Motor neuron (in vitro differentiated cells): ENCODE measurements at regions not wholly inside any gene's neighbourhood (a gene's known extent, or its start where the extent isn't known, plus 50 kb on each side); places are given as distances from the start of the nearest gene placed in this dataset.
A peak's percentile ranks its signal among the peaks of the same experiment; 100 is the strongest.

Source experiments
- ATAC-seq, 8 experiments: fragments of 200-7000 bp; cut with Tn5 transposase; replicated peaks in 6 of 8; 2 replicates each; pipeline ENCODE4 v1.8.0; 2021; ENCODE audit warnings: mild to moderate bottlenecking in 8 of 8, moderate library complexity in 8 of 8
- H3K27ac ChIP-seq, 2 donors: fragments of 250-450 bp; sonication (Bioruptor Pico); 2 replicates each; pipeline ENCODE4 v1.9.0; 2021; ENCODE audit warnings: antibody characterized with exemption in 2 of 2, mild to moderate bottlenecking in 2 of 2, moderate library complexity in 1 of 2
- H3K4me1 ChIP-seq, 2 donors: fragments of 250-450 bp; sonication (Bioruptor Pico); replicated peaks in 1 of 2; 2 replicates each; pipeline ENCODE4 v1.6.1; 2021; ENCODE audit warnings: antibody characterized with exemption in 2 of 2, mild to moderate bottlenecking in 2 of 2, moderate library complexity in 1 of 2
- H3K4me3 ChIP-seq, 5 donors: fragments of 250-450 bp; sonication (Bioruptor Pico); 2 replicates each; pipeline ENCODE4 v1.9.0; 2021; ENCODE audit warnings: antibody characterized with exemption in 5 of 5, mild to moderate bottlenecking in 5 of 5, moderate library complexity in 4 of 5
- WGBS, 10 experiments: fragments of 450-650 bp; shearing (Covaris generic); methylation state at CpG; one replicate each; pipeline ENCODE4 v1.0.0; 2022; 5-methylcytosine and 5-hydroxymethylcytosine counted together
- in situ Hi-C, 9 experiments: fragments of 400-800 bp; cut with MboI; loops; one replicate each; pipeline ENCODE4 v1.15.0; 2021; ENCODE audit warnings: low sequenced_read_pairs in 9 of 9, low pct_unique_long_range_greater_than_20kb in 2 of 9; ENCODE audit not compliant: unreplicated experiment in 9 of 9

- in situ Hi-C loops, result no loop called here
- ATAC-seq, result peak in 3 of 8 experiments; percentile 20 to 35 (median 26)
- 22 to 100% (median 58%) methylated on average over 1 to 2 of the region's 2 CpGs; no CpG with 5 or more reads in 4 of the 10 experiments for WGBS, 10 experiments
Measured at GRCh38 chr4:96630839-96631238, 790.9 kb downstream of the PDHA2 start.

DNA sequence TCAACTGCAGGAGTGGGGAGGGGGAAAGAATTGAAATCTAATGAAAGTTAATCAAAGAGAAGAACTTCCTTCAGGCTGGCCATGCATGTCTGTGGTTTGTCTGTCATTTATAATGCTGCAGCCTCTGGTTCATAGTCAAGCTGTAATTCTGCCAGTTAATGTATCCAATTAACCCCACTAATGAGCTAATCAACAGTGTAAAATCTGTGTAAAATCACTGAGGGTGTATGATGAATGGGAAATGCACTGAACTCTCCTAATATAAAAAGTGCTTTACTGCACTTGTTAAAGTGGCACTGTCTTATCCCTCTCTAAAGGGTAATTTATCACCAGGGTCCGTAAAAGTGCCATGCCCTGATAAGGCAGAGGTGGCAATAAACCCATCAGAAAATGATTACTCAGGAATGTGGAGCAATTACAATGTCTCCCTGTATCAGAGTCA lies 798.1 kb downstream of the PDHA2 start:
- 0 to 70% (median 17%) methylated on average over 1 of the region's 1 CpG; no CpG with 5 or more reads in 2 of the 10 experiments for WGBS, 10 experiments
- H3K4me1 ChIP-seq, result peaks cover 0 to 3% of the 10 kb centered on the region in 2 donors
- H3K4me3 ChIP-seq, result no peak overlapping the region
- in situ Hi-C loops, result no loop called here
- H3K27ac ChIP-seq, result no peak overlapping the region
- peak in 5 of 8 experiments; percentile 78 to 97 (median 84) for ATAC-seq

More at GRCh38 chr4:96630839-96631238, 790.9 kb downstream of the PDHA2 start:
- no peak overlapping the region for H3K27ac ChIP-seq
- peaks cover 0 to 10% of the 10 kb centered on the region in 2 donors for H3K4me1 ChIP-seq
- no peak overlapping the region for H3K4me3 ChIP-seq

DNA sequence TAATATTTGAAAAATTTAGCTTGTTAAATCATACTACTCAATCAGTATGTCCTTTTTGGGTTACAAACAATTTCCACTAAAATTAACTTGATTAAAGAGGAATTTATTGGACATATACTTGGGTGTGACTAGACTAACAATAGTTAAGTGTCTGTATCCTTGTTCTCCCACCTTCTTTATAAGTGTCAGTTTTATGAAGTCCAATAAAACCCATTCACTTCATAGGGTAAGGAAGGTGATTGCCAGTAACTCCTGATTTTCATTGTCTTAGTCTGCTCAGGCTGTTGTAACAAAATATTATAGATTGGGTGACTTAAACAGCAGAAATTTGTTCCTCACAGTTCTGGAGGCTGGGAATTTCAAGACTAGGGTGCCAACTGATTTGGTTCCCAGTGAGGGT lies 800.0 kb downstream of the PDHA2 start:
- H3K4me1 ChIP-seq, result peaks cover 0 to 3% of the 10 kb centered on the region in 2 donors
- in situ Hi-C loops, result no loop called here
- H3K4me3 ChIP-seq, result no peak overlapping the region
- ATAC-seq, result no peak
- no peak overlapping the region for H3K27ac ChIP-seq

GRCh38 chr4:96642490-96642889 lies 802.6 kb downstream of the PDHA2 start:
- Histone ChIP-seq H3K4me1 (peaks cover 0 to 3% of the 10 kb centered on the region in 2 donors), H3K27ac (no peak overlapping the region), H3K4me3 (no peak overlapping the region)
- in situ Hi-C loops, result no loop called here
- WGBS, 10 experiments, result 0 to 100% (median 60%) methylated on average over 1 to 2 of the region's 2 CpGs; no CpG with 5 or more reads in 1 of the 10 experiments
- ATAC-seq, result no peak

GRCh38 chr4:96646146-96646545 lies 806.3 kb downstream of the PDHA2 start:
- no peak overlapping the region for H3K27ac ChIP-seq
- in situ Hi-C loops, result no loop called here
- no peak overlapping the region for H3K4me3 ChIP-seq
- no peak for ATAC-seq
- WGBS, 10 experiments, result 0 to 100% (median 75%) methylated on average over 1 of the region's 1 CpG; no CpG with 5 or more reads in 1 of the 10 experiments
- peaks cover 0 to 4% of the 10 kb centered on the region in 2 donors for H3K4me1 ChIP-seq

DNA sequence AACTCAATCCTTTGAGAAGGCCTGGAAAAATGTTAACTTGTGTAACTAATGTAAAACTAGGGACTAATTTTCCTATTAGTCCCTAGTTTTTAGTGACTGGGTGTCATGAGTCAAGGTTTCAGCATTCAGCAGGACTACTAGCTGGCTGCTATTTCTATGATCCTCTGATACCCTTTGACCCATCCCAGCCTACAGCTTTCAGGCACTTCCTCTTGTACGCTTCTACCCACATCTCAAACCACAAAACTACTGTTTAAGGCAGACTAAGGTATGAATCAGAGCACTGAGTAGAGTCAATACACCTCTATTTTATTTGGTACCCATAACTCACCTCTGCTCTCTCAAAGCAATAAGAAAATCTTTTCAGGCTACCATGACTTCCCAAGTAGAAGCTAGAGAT lies 809.6 kb downstream of the PDHA2 start:
- Histone ChIP-seq H3K27ac (no peak overlapping the region), H3K4me1 (peaks cover 0 to 4% of the 10 kb centered on the region in 2 donors), H3K4me3 (no peak overlapping the region)
- no peak for ATAC-seq
- in situ Hi-C loops, result no loop called here
- WGBS, 10 experiments, result 0 to 100% (median 44%) methylated on average over 1 of the region's 1 CpG; no CpG with 5 or more reads in 4 of the 10 experiments

DNA sequence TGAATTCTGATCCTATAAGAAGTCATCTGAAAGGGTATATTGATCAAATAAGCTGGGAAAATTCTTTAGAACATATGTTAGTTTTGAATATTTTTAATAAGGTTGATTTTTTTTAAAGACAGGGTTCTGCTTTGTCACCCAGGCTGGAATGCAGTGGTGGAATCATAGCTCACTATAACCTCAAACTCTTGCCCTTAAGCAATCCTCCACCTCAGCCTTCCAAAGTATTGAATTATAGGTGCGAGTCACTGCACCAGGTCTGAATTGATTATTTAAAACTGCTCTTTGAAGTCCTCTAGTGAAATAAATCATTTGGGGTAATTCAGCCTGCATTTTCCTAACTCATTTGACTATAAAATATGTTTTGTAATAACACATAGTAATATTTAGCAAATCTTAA lies 812.3 kb downstream of the PDHA2 start:
- ATAC-seq, result peak in 1 of 8 experiments; percentile 62
- Histone ChIP-seq H3K4me3 (no peak overlapping the region), H3K4me1 (peaks cover 0 to 4% of the 10 kb centered on the region in 2 donors), H3K27ac (no peak overlapping the region)
- in situ Hi-C loops, result no loop called here
- WGBS, 10 experiments, result 0 to 100% (median 50%) methylated on average over 1 of the region's 1 CpG; no CpG with 5 or more reads in 3 of the 10 experiments

DNA sequence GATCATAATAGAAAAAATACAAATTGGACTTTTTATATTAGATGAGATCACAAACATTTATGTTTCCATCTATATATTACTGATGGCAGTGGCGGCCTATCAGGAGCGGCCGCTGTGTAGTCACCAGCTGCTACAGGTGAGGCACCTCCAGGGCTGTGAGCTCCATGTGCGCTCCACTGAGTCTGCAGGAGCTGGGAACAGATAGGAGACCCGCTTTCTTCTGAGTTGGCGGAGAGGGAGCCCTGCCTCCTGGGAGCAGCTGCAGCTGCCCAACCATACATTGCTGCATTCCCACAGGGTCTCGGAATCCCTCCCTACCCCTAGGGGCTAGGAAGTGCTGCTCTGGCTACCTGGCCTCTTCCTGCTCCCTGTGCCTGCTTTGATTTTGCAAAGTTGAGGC lies 812.9 kb downstream of the PDHA2 start:
- in situ Hi-C loops, result no loop called here
- H3K4me1 ChIP-seq, result peaks cover 0 to 4% of the 10 kb centered on the region in 2 donors
- 40 to 100% (median 72%) methylated on average over 1 to 6 of the region's 7 CpGs; no CpG with 5 or more reads in 5 of the 10 experiments for WGBS, 10 experiments
- ATAC-seq, result no peak
- no peak overlapping the region for H3K4me3 ChIP-seq
- H3K27ac ChIP-seq, result no peak overlapping the region

- Histone ChIP-seq H3K4me1 (peaks cover 0 to 4% of the 10 kb centered on the region in 2 donors), H3K4me3 (no peak overlapping the region), H3K27ac (no peak overlapping the region)
- ATAC-seq, result no peak
- WGBS, 10 experiments, result 20 to 100% (median 69%) methylated on average over 1 to 3 of the region's 6 CpGs; no CpG with 5 or more reads in 2 of the 10 experiments
- in situ Hi-C loops, result no loop called here
Measured at GRCh38 chr4:96654045-96654444, 814.2 kb downstream of the PDHA2 start.

DNA sequence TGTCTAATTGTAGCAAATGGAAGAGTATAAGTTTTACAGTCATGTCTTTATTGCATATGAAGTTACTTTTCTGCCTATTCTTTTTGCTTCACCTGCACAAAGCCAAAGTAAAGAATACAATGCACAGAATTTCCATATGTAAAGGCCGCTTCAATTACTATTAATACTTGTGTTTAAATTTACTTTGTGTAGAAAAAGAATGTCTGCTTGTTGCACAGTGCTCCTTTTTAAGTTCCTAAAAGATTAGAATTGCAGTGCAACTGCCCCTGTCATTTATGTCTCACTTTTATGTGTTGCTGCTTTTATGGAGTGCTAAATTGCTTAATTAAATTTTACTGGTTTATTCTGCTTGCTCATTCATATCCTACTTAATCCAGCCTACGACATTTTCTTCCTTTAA lies 830.5 kb downstream of the PDHA2 start:
- 0 to 90% (median 62%) methylated on average over 1 to 2 of the region's 2 CpGs for WGBS, 10 experiments
- Histone ChIP-seq H3K27ac (no peak overlapping the region), H3K4me3 (no peak overlapping the region), H3K4me1 (no peaks in the 10 kb centered on the region)
- no peak for ATAC-seq
- in situ Hi-C loops, result no loop called here

GRCh38 chr4:96675416-96675815 lies 835.5 kb downstream of the PDHA2 start:
- no peak for ATAC-seq
- WGBS, 10 experiments, result 0 to 83% (median 47%) methylated on average over 1 of the region's 1 CpG; no CpG with 5 or more reads in 6 of the 10 experiments

GRCh38 chr4:96675896-96676295 lies 836.0 kb downstream of the PDHA2 start:
- no peak overlapping the region for H3K4me3 ChIP-seq
- H3K4me1 ChIP-seq, result no peaks in the 10 kb centered on the region
- WGBS, 10 experiments, result 0 to 100% (median 59%) methylated on average over 1 of the region's 1 CpG; no CpG with 5 or more reads in 4 of the 10 experiments
- in situ Hi-C loops, result no loop called here
- no peak overlapping the region for H3K27ac ChIP-seq
- ATAC-seq, result no peak

More at GRCh38 chr4:96675416-96675815, 835.5 kb downstream of the PDHA2 start:
- in situ Hi-C loops, result no loop called here
- H3K4me1 ChIP-seq, result no peaks in the 10 kb centered on the region
- no peak overlapping the region for H3K4me3 ChIP-seq
- H3K27ac ChIP-seq, result no peak overlapping the region

DNA sequence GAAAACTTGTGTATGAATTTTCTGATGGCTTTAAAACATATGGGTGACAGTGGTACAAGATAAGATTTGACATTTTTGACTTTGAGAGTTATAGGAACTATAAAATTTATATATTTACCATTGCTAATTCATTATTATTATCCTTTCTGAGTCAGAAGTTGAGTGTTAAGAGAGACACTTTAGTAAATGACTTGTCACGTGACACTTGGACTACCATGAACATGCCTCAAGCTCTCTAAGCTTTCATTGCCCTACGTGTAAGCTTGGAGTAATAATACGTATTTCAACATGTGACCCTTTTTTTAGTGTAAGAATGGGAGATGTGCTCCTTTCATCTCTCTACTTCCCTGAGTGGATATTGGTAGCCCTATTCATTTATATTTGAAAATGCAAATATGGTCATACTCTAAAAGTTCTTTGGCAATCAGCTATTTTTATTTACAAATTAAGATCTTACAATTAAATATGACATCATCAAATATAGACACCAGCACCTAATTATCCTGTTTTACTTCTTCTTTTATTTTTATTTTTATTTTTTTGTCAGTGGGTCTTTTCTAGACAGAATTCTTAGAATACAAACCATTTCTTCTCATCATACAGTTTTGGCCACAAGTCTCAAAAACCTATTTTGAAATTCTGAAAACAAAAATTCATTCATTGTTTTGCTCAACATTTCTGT lies 837.0 kb downstream of the PDHA2 start:
- no peak overlapping the region for H3K27ac ChIP-seq
- no peak overlapping the region for H3K4me3 ChIP-seq
- no peaks in the 10 kb centered on the region for H3K4me1 ChIP-seq
- 0 to 100% (median 72%) methylated on average over 1 to 3 of the region's 3 CpGs; no CpG with 5 or more reads in 1 of the 10 experiments for WGBS, 10 experiments
- no peak for ATAC-seq
- in situ Hi-C loops, result no loop called here

DNA sequence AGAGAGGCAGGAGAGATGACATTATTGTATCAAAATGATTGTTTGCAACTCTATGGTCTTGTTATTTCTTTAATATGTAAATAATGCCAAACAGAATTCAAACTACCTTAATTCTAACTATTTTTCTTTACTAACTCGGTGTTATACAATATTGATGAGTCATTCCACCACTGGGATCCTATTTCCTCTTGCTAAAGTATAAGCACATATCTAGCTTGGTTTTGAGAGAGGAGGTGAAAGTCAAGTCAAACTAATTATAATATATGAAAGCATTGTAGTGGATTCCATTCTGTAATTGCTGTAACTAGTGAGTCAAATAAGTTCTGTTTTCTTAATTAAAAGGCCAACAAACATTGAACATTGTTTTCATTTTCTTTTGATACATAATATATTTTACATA lies 837.6 kb downstream of the PDHA2 start:
- in situ Hi-C loops, result no loop called here
- WGBS, 10 experiments, result 0 to 100% (median 41%) methylated on average over 1 of the region's 1 CpG; no CpG with 5 or more reads in 2 of the 10 experiments
- no peaks in the 10 kb centered on the region for H3K4me1 ChIP-seq
- H3K27ac ChIP-seq, result no peak overlapping the region
- ATAC-seq, result no peak
- H3K4me3 ChIP-seq, result no peak overlapping the region
